OCI-LY3 (cell line): ENCODE measurements at regions not wholly inside any gene's neighbourhood (a gene's known extent, or its start where the extent isn't known, plus 50 kb on each side); places are given as distances from the start of the nearest gene placed in this dataset.

Experiments
- CTCF ChIP-seq: fragments of 200-600, 300-600 bp; sonication (generic); IDR thresholded peaks from 2 replicates; pipeline ENCODE4 v1.5.1; 2014; ENCODE audit warnings: antibody characterized with exemption, low read length, low read depth
- EZH2phosphoT487 ChIP-seq: fragments of 200-600 bp; shearing (Covaris generic); IDR thresholded peaks from 2 replicates; pipeline ENCODE4 v1.6.1; 2018; ENCODE audit warnings: antibody characterized with exemption, mixed run types, low read depth

- TF ChIP-seq CTCF (no peak), EZH2phosphoT487 (no peak)
These were observed 329.6 kb downstream of the COG6 start for GRCh38 chr13:39985071-39985470.
